Chondrocyte (in vitro differentiated cells): ENCODE measurements at regions not wholly inside any gene's neighbourhood (a gene's known extent, or its start where the extent isn't known, plus 50 kb on each side); places are given as distances from the start of the nearest gene placed in this dataset.
A peak's percentile ranks its signal among the peaks of the same experiment; 100 is the strongest.

ENCODE experiments used
- DNase-seq: peaks from one replicate; pipeline ENCODE4 v3.0.0; 2021; ENCODE audit warnings: mixed read lengths, low spot score
- H3K27ac Mint-ChIP-seq: one replicate; pipeline ENCODE4 v1.8.0; 2021; ENCODE audit warnings: mild to moderate bottlenecking, moderate library complexity, mixed read lengths; ENCODE audit not compliant: unreplicated experiment
- H3K27me3 Mint-ChIP-seq: 2 replicates; pipeline ENCODE4 v1.8.0; 2021; ENCODE audit warnings: low read depth, mixed read lengths
- H3K36me3 Mint-ChIP-seq: 2 replicates; pipeline ENCODE4 v1.8.0; 2021; ENCODE audit warnings: low read depth, mixed read lengths
- H3K4me1 Mint-ChIP-seq: 2 replicates; pipeline ENCODE4 v1.8.0; 2021; ENCODE audit warnings: low read depth, mild to moderate bottlenecking, mixed read lengths
- H3K4me3 Mint-ChIP-seq: one replicate; pipeline ENCODE4 v1.8.0; 2021; ENCODE audit warnings: mild to moderate bottlenecking, moderate library complexity, mixed read lengths; ENCODE audit not compliant: unreplicated experiment
- H3K9me3 Mint-ChIP-seq: 2 replicates; pipeline ENCODE4 v1.8.0; 2021; ENCODE audit warnings: low read depth, mixed read lengths
- CTCF ChIP-seq: fragments of 200-600 bp; sonication (generic); IDR thresholded peaks from 2 replicates; pipeline ENCODE4 v1.5.0; 2021; ENCODE audit warnings: antibody characterized with exemption, mild to moderate bottlenecking, moderate library complexity

- Mint-ChIP-seq H3K27me3 (peaks cover 2% of the 10 kb centered on the region), H3K27ac (no peak overlapping the region), H3K4me1 (peaks cover 20% of the 10 kb centered on the region), H3K4me3 (no peak overlapping the region), H3K9me3 (peaks cover 4% of the 10 kb centered on the region), H3K36me3 (no peaks in the 10 kb centered on the region)
- no peak for DNase-seq
- no peak for TF ChIP-seq CTCF
Observed at GRCh38 chr3:153337369-153337768, 175.3 kb downstream of the RAP2B start.

GRCh38 chr3:153338487-153338886 lies 176.5 kb downstream of the RAP2B start:
- Mint-ChIP-seq H3K4me3 (no peak overlapping the region), H3K4me1 (peaks cover 25% of the 10 kb centered on the region), H3K27me3 (no peaks in the 10 kb centered on the region), H3K27ac (peak overlapping the region; percentile 73), H3K36me3 (no peaks in the 10 kb centered on the region), H3K9me3 (peaks cover 4% of the 10 kb centered on the region)
- no peak for TF ChIP-seq CTCF
- DNase-seq, result no peak

- no peak overlapping the region for H3K4me3 Mint-ChIP-seq
- no peaks in the 10 kb centered on the region for H3K36me3 Mint-ChIP-seq
- no peaks in the 10 kb centered on the region for H3K27me3 Mint-ChIP-seq
- DNase-seq, result no peak
- peaks cover 25% of the 10 kb centered on the region for H3K4me1 Mint-ChIP-seq
- H3K9me3 Mint-ChIP-seq, result peaks cover 4% of the 10 kb centered on the region
- TF ChIP-seq CTCF, result no peak
- peak overlapping the region; percentile 73 for H3K27ac Mint-ChIP-seq
Observed at GRCh38 chr3:153339065-153339464, 177.0 kb downstream of the RAP2B start.

GRCh38 chr3:153343988-153344782 lies 182.2 kb downstream of the RAP2B start:
- no peak overlapping the region for H3K4me3 Mint-ChIP-seq
- TF ChIP-seq CTCF, result no peak
- no peak overlapping the region for H3K27ac Mint-ChIP-seq
- peaks cover 24% of the 10 kb centered on the region for H3K9me3 Mint-ChIP-seq
- peaks cover 9% of the 10 kb centered on the region for H3K27me3 Mint-ChIP-seq
- H3K36me3 Mint-ChIP-seq, result peaks cover 13% of the 10 kb centered on the region
- DNase-seq, result no peak
- peaks cover 9% of the 10 kb centered on the region for H3K4me1 Mint-ChIP-seq

- H3K4me3 Mint-ChIP-seq, result no peak overlapping the region
- peaks cover 24% of the 10 kb centered on the region for H3K9me3 Mint-ChIP-seq
- peaks cover 12% of the 10 kb centered on the region for H3K4me1 Mint-ChIP-seq
- no peak for TF ChIP-seq CTCF
- H3K36me3 Mint-ChIP-seq, result peaks cover 13% of the 10 kb centered on the region
- H3K27me3 Mint-ChIP-seq, result peaks cover 9% of the 10 kb centered on the region
- no peak for DNase-seq
- H3K27ac Mint-ChIP-seq, result no peak overlapping the region
Observed at GRCh38 chr3:153348457-153349107, 186.6 kb downstream of the RAP2B start.
